Transverse colon (tissue), 4 donors: ENCODE measurements at regions not wholly inside any gene's neighbourhood (a gene's known extent, or its start where the extent isn't known, plus 50 kb on each side); places are given as distances from the start of the nearest gene placed in this dataset.

Source experiments
- CTCF ChIP-seq, 5 experiments: fragments of 200-600 bp in 3 of 5; fragments of 450-650 bp in 2 of 5; sonication (generic) in 3 of 5; IDR thresholded peaks; 1 replicate in 2 of 5; 2 replicates in 3 of 5; pipeline ENCODE4 v1.5.1; 2016 to 2017; ENCODE audit warnings: antibody characterized with exemption in 5 of 5, inconsistent platforms in 3 of 5, mild to moderate bottlenecking in 2 of 5, moderate library complexity in 1 of 5
- EP300 ChIP-seq: sonication (generic); formaldehyde crosslinking; IDR thresholded peaks from one replicate; pipeline ENCODE4 v1.6.1; 2017; ENCODE audit warnings: antibody characterized with exemption, low read depth
- POLR2A ChIP-seq: fragments of 450-650 bp; IDR thresholded peaks from one replicate; pipeline ENCODE4 v1.6.1; 2016; ENCODE audit warnings: antibody characterized with exemption, mild to moderate bottlenecking, moderate library complexity
- POLR2AphosphoS5 ChIP-seq, 3 donors: sonication (generic); formaldehyde crosslinking; IDR thresholded peaks; one replicate each; pipeline ENCODE4 v1.6.1; 2016; ENCODE audit warnings: antibody characterized with exemption in 3 of 3

GRCh38 chr20:46799781-46800408, 90.4 kb downstream of the SLC2A10 start:
- TF ChIP-seq CTCF (IDR thresholded peaks at IDR 0.05) (no peak), POLR2A (no peak), POLR2AphosphoS5 (IDR thresholded peaks at IDR 0.05) (no peak), EP300 (no peak)
